WERI-Rb-1 (cell line): ENCODE measurements at regions not wholly inside any gene's neighbourhood (a gene's known extent, or its start where the extent isn't known, plus 50 kb on each side); places are given as distances from the start of the nearest gene placed in this dataset.

ENCODE experiments used
- DNase-seq: peaks from one replicate; pipeline ENCODE4 v3.0.0-alpha.2; 2020
- H3K27ac ChIP-seq: fragments of 250-450 bp; sonication (Bioruptor Pico); 2 replicates; pipeline ENCODE4 v1.5.1; 2020; ENCODE audit warnings: mild to moderate bottlenecking, moderate library complexity
- H3K27me3 ChIP-seq: fragments of 250-450 bp; sonication (Bioruptor Pico); 2 replicates; pipeline ENCODE4 v1.5.1; 2021; ENCODE audit warnings: mild to moderate bottlenecking, low read depth, moderate library complexity; ENCODE audit not compliant: insufficient read depth, severe bottlenecking
- H3K36me3 ChIP-seq: fragments of 250-450 bp; sonication (Bioruptor Pico); 2 replicates; pipeline ENCODE4 v1.5.1; 2020; ENCODE audit warnings: mild to moderate bottlenecking, moderate library complexity
- H3K4me3 ChIP-seq: 2 replicates; pipeline ENCODE4 v1.5.1; 2011; ENCODE audit warnings: low read depth, mild to moderate bottlenecking, control low read depth, low read length
- H3K9me3 ChIP-seq: fragments of 250-450 bp; sonication (Bioruptor Pico); 2 replicates; pipeline ENCODE4 v1.5.1; 2021; ENCODE audit warnings: mild to moderate bottlenecking, moderate library complexity; ENCODE audit not compliant: severe bottlenecking
- TF ChIP-seq, protein P1 (sequence below): IDR thresholded peaks from 2 replicates; pipeline ENCODE4 v1.5.1; 2011; ENCODE audit warnings: low read depth, mild to moderate bottlenecking, control low read depth, inconsistent platforms, low read length

DNA sequence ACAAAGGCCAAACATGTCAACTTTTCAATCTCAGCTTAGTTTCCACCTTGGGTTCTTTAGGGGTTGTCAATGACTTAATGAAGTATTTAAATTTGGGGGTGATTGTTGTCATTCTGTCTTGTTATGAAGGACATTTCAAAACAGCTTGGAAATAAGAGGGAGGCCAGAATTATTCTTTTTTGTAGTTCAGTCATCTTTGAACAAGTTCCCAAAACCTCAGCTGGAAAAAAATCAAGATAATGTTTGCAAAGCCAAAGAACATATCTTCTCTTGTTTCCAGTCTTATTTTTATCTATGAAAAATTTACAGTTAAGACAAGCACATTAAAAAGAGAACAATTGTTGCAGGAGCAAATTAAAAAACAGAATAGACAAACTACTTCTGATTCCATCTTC, 612.8 kb downstream of the INSC start:
- Histone ChIP-seq H3K9me3 (no peaks in the 10 kb centered on the region), H3K4me3 (no peak overlapping the region), H3K27ac (no peak overlapping the region), H3K36me3 (no peaks in the 10 kb centered on the region), H3K27me3 (peaks cover 38% of the 10 kb centered on the region)
- TF ChIP-seq, protein P1, sequence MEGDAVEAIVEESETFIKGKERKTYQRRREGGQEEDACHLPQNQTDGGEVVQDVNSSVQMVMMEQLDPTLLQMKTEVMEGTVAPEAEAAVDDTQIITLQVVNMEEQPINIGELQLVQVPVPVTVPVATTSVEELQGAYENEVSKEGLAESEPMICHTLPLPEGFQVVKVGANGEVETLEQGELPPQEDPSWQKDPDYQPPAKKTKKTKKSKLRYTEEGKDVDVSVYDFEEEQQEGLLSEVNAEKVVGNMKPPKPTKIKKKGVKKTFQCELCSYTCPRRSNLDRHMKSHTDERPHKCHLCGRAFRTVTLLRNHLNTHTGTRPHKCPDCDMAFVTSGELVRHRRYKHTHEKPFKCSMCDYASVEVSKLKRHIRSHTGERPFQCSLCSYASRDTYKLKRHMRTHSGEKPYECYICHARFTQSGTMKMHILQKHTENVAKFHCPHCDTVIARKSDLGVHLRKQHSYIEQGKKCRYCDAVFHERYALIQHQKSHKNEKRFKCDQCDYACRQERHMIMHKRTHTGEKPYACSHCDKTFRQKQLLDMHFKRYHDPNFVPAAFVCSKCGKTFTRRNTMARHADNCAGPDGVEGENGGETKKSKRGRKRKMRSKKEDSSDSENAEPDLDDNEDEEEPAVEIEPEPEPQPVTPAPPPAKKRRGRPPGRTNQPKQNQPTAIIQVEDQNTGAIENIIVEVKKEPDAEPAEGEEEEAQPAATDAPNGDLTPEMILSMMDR: no peak
- DNase-seq: no peak

DNA sequence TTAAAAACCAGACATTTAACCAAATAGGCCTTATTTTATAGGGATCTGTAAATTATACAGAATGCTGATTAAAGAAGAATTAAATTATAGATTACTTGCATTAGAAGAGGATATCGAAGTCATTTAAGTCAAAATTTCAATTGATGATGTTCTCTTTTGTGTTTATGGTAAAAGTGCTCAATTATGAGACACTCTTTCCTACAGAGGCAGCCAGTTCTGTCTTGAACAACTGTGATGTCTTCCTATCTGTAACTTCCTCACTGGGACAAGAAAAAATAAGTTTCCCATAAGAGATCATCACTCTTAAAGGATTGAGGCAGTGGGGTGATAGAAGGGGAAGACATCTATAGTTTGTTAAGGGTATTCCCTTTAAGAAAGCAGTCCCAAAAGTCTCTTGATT, 613.5 kb downstream of the INSC start:
- no peak for DNase-seq
- H3K4me3 ChIP-seq: no peak overlapping the region
- no peaks in the 10 kb centered on the region for H3K36me3 ChIP-seq
- TF ChIP-seq, protein P1: no peak
- H3K27me3 ChIP-seq: peaks cover 42% of the 10 kb centered on the region
- H3K9me3 ChIP-seq: no peaks in the 10 kb centered on the region
- H3K27ac ChIP-seq: no peak overlapping the region

DNA sequence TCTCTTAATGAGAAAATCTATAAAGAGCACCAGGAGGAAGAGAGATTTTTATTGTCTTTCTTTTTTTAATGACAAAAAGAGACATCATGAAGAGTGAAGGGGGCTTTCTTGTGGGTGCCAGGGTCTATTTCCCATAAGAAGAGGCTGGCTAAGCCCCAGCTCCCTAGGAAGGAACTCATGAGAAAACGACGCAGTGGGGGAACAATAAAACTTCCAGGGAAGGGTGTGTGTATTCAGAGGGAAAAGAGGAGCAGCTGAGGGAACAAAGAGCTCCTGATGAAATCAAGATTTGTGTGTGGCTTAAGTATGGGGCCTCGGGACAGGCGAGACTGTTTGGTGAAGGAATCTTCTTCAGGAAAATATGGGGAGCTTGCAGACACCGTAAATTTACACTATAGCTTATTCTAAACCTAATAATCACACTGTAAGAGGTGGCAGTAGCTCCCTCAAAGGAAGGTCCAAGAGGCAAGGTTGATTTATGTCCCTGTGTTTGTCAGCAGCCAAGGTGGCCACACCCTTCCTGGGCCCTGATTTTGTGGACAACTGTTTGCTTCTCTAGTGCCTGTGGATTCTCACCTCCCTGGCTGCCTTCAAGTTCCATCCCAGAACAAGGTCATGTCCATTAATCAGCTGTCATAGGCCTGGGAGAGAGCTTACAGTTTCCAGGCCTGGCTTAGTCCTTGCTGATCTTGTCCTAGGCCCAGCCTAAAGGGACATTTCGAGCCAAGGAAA, 615.7 kb downstream of the INSC start:
- no peaks in the 10 kb centered on the region for H3K9me3 ChIP-seq
- peaks cover 41% of the 10 kb centered on the region for H3K27me3 ChIP-seq
- TF ChIP-seq, protein P1: no peak
- no peak for DNase-seq
- no peak overlapping the region for H3K27ac ChIP-seq
- H3K36me3 ChIP-seq: no peaks in the 10 kb centered on the region
- H3K4me3 ChIP-seq: no peak overlapping the region

DNA sequence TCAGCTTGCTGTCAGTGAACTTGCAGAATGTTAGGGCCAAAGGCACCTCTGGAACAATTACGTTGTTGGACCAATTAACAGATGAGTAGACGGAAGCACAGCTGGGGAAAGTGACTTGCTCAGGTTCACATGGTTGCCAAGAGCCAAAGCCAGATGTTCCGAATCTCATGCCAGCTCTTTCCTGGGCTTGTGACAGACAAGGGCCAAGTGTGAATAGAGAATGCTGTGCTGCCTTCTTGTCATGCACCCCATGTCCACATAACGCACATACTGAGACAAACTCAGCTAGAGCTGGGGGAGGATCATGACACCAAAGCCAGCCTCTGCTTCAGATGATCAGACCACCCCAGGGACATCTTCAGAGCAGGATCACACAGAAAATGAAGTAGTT, 616.3 kb downstream of the INSC start:
- DNase-seq: no peak
- Histone ChIP-seq H3K36me3 (no peaks in the 10 kb centered on the region), H3K4me3 (no peak overlapping the region), H3K27ac (no peak overlapping the region), H3K9me3 (no peaks in the 10 kb centered on the region), H3K27me3 (peaks cover 44% of the 10 kb centered on the region)
- TF ChIP-seq, protein P1: no peak

DNA sequence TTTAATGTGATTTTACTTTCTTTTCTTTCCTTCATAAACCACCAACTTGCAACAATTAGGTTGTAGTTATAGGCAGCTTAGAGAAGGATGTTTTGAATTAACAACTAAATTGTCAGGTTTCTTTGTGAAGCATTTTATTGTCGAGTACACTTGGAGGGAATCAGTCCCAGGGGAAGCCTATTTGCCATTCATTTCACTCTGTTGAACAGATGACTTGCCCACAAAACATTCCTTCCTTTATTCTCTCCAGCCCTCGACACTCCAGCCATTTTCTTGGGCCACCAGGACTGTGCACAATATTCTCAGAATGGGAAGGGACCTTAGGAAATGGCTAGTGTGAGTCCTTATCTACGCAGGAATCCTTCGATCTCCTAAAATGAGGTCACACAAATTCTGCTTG, 620.6 kb downstream of the SOX6 start:
- H3K4me3 ChIP-seq: no peak overlapping the region
- peaks cover 45% of the 10 kb centered on the region for H3K27me3 ChIP-seq
- DNase-seq: no peak
- H3K27ac ChIP-seq: no peak overlapping the region
- H3K9me3 ChIP-seq: no peaks in the 10 kb centered on the region
- H3K36me3 ChIP-seq: no peaks in the 10 kb centered on the region
- TF ChIP-seq, protein P1: no peak

DNA sequence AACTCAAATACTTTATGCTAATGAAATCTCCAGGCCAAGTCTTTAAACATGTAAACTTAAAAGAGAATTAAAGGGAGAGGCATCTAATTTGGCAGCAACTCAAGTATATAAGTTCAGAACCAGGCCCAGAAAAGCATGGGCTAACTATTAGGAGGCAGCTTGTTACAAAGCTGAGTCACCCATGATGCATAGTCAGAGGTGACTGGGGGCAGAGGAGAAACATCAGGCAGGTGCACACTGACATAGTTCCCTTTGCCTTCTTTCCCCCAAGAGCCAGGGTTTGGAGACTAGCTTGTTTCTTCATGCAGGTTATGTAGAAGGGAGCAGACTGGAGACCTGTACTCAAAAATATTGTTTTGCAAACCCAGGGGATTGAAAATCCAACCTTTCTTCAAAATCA, 619.0 kb downstream of the SOX6 start:
- TF ChIP-seq, protein P1: no peak
- DNase-seq: no peak
- H3K36me3 ChIP-seq: no peaks in the 10 kb centered on the region
- H3K9me3 ChIP-seq: no peaks in the 10 kb centered on the region
- no peak overlapping the region for H3K27ac ChIP-seq
- no peak overlapping the region for H3K4me3 ChIP-seq
- H3K27me3 ChIP-seq: peaks cover 36% of the 10 kb centered on the region
